OCI-LY1 (cell line): ENCODE measurements at regions not wholly inside any gene's neighbourhood (a gene's known extent, or its start where the extent isn't known, plus 50 kb on each side); places are given as distances from the start of the nearest gene placed in this dataset.

Source experiments
- H2AFZ ChIP-seq: fragments of 200-600 bp; sonication (generic), shearing (Covaris generic); 2 replicates; pipeline ENCODE4 v1.6.0; 2014; ENCODE audit warnings: antibody characterized with exemption, mild to moderate bottlenecking, low read length
- H3F3A ChIP-seq: fragments of 200-600 bp; sonication (generic), shearing (Covaris generic); 2 replicates; pipeline ENCODE4 v1.6.0; 2014; ENCODE audit warnings: mild to moderate bottlenecking, antibody characterized with exemption, low read length, moderate library complexity; ENCODE audit not compliant: insufficient read depth
- H3K27ac ChIP-seq: fragments of 200-600 bp; sonication (generic); 2 replicates; pipeline ENCODE4 v1.5.1; 2014; ENCODE audit warnings: low read length, mixed run types, mild to moderate bottlenecking, low read depth; ENCODE audit not compliant: poor library complexity, severe bottlenecking
- H3K27me3 ChIP-seq: fragments of 200-600 bp; sonication (generic); 2 replicates; pipeline ENCODE4 v1.6.0; 2014; ENCODE audit warnings: antibody characterized with exemption, mild to moderate bottlenecking, low read length, moderate library complexity; ENCODE audit not compliant: insufficient read depth
- H3K36me3 ChIP-seq: fragments of 200-600 bp; sonication (generic); 2 replicates; pipeline ENCODE4 v1.6.1; 2014; ENCODE audit warnings: mild to moderate bottlenecking, antibody characterized with exemption, low read length, moderate library complexity, mixed read lengths; ENCODE audit not compliant: insufficient read depth
- H3K4me1 ChIP-seq: fragments of 200-600 bp; sonication (generic); 2 replicates; pipeline ENCODE4 v1.5.1; 2014; ENCODE audit warnings: mild to moderate bottlenecking, low read length, moderate library complexity; ENCODE audit not compliant: insufficient read depth, severe bottlenecking
- H3K4me2 ChIP-seq: fragments of 200-600 bp; sonication (generic), shearing (Covaris generic); 2 replicates; pipeline ENCODE4 v1.6.1; 2014; ENCODE audit warnings: low read length
- H3K4me3 ChIP-seq: fragments of 200-600 bp; sonication (generic); 2 replicates; pipeline ENCODE4 v1.5.1; 2014; ENCODE audit warnings: low read length, low read depth, mild to moderate bottlenecking, mixed read lengths; ENCODE audit not compliant: poor library complexity, severe bottlenecking
- H3K79me2 ChIP-seq: fragments of 200-600 bp; shearing (Covaris generic); 2 replicates; pipeline ENCODE4 v1.6.1; 2016; ENCODE audit warnings: mixed run types, low read length, mixed read lengths; ENCODE audit not compliant: insufficient read depth
- H3K9ac ChIP-seq: fragments of 200-600 bp; sonication (generic), shearing (Covaris generic); 2 replicates; pipeline ENCODE4 v1.6.1; 2014; ENCODE audit warnings: mild to moderate bottlenecking, low read length, mixed read lengths
- H3K9me2 ChIP-seq: fragments of 200-600 bp; sonication (generic), shearing (Covaris generic); 2 replicates; pipeline ENCODE4 v1.6.1; 2014; ENCODE audit warnings: low read depth, mild to moderate bottlenecking, low read length, mixed read lengths
- H3K9me3 ChIP-seq: fragments of 200-600 bp; shearing (Covaris generic); 2 replicates; pipeline ENCODE4 v1.6.1; 2014; ENCODE audit warnings: low read length, mixed read lengths
- H4K20me1 ChIP-seq: fragments of 200-600 bp; sonication (generic), shearing (Covaris generic); 2 replicates; pipeline ENCODE4 v1.6.0; 2016; ENCODE audit warnings: mild to moderate bottlenecking, low read length; ENCODE audit not compliant: insufficient read depth
- EZH2 ChIP-seq: fragments of 200-600 bp; sonication (generic), shearing (Covaris generic); IDR thresholded peaks from 2 replicates; pipeline ENCODE4 v1.8.0; 2017; ENCODE audit warnings: borderline replicate concordance, mixed run types, mild to moderate bottlenecking, antibody characterized with exemption, low read length, moderate library complexity, mixed read lengths
- TF ChIP-seq, protein P1 (sequence below): fragments of 200-600 bp; sonication (generic), shearing (Covaris generic); IDR thresholded peaks from 2 replicates; pipeline ENCODE4 v1.5.1; 2017; ENCODE audit warnings: mild to moderate bottlenecking, antibody characterized with exemption, low read length, moderate library complexity, mixed read lengths

DNA sequence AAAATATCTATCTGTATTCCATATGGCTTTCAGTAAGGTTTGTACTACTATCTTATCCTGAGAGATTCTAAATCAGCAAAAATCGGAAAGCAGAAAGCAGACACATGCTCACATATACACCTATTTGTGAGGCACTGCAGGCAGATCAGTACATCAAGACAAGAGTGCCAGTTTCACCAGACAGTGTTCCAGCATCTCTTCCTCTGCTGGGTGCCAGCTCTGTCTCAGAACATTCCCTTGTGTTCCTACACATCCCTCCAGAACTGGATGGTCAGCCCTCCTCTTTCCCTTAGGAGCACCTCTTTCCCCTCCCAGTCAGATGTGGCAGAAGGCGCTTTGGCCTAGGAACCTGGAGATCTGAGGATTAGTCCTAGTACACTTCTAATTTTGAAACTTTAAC, 121.3 kb upstream of the IL12A start:
- TF ChIP-seq, protein P1, sequence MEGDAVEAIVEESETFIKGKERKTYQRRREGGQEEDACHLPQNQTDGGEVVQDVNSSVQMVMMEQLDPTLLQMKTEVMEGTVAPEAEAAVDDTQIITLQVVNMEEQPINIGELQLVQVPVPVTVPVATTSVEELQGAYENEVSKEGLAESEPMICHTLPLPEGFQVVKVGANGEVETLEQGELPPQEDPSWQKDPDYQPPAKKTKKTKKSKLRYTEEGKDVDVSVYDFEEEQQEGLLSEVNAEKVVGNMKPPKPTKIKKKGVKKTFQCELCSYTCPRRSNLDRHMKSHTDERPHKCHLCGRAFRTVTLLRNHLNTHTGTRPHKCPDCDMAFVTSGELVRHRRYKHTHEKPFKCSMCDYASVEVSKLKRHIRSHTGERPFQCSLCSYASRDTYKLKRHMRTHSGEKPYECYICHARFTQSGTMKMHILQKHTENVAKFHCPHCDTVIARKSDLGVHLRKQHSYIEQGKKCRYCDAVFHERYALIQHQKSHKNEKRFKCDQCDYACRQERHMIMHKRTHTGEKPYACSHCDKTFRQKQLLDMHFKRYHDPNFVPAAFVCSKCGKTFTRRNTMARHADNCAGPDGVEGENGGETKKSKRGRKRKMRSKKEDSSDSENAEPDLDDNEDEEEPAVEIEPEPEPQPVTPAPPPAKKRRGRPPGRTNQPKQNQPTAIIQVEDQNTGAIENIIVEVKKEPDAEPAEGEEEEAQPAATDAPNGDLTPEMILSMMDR = no peak
- no peak for TF ChIP-seq EZH2
- no peaks in the 10 kb centered on the region for H4K20me1 ChIP-seq
- no peaks in the 10 kb centered on the region for H3K9me3 ChIP-seq

DNA sequence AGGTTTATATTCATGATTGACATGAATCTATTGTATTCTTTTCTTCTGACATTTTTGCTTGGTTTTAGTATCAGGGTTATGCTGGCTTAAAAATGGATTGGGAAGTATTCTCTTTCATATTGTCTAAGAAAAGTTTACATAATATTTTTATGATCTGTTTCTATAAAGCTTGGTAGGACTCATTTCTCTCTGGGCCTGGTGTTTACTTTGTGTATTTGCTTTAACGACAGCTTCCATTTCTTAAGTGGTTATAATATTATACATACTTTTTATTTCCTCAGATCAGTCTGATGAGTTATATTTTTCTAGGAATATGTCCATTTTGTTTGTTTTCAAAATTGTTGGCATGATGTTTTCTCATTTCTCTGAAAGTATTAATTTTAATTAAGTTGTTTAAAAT, 117.9 kb upstream of the IL12A start:
- Histone ChIP-seq H3K9me2 (no peaks in the 10 kb centered on the region), H2AFZ (no peak overlapping the region), H4K20me1 (no peaks in the 10 kb centered on the region), H3K27ac (no peak overlapping the region), H3K36me3 (no peaks in the 10 kb centered on the region), H3K9me3 (no peaks in the 10 kb centered on the region), H3K79me2 (no peaks in the 10 kb centered on the region), H3K4me3 (no peak overlapping the region), H3F3A (no peaks in the 10 kb centered on the region), H3K27me3 (no peaks in the 10 kb centered on the region), H3K9ac (no peak overlapping the region), H3K4me2 (no peak overlapping the region), H3K4me1 (no peaks in the 10 kb centered on the region)
- TF ChIP-seq EZH2 = no peak
- TF ChIP-seq, protein P1 = no peak

More for the DNA sequence above, 121.3 kb upstream of the IL12A start:
- Histone ChIP-seq H3K4me1 (no peaks in the 10 kb centered on the region), H3K27ac (no peak overlapping the region), H2AFZ (no peak overlapping the region), H3K4me2 (no peak overlapping the region), H3K36me3 (no peaks in the 10 kb centered on the region), H3F3A (no peaks in the 10 kb centered on the region), H3K79me2 (no peaks in the 10 kb centered on the region), H3K9me2 (no peaks in the 10 kb centered on the region), H3K4me3 (no peak overlapping the region), H3K27me3 (no peaks in the 10 kb centered on the region), H3K9ac (no peak overlapping the region)

DNA sequence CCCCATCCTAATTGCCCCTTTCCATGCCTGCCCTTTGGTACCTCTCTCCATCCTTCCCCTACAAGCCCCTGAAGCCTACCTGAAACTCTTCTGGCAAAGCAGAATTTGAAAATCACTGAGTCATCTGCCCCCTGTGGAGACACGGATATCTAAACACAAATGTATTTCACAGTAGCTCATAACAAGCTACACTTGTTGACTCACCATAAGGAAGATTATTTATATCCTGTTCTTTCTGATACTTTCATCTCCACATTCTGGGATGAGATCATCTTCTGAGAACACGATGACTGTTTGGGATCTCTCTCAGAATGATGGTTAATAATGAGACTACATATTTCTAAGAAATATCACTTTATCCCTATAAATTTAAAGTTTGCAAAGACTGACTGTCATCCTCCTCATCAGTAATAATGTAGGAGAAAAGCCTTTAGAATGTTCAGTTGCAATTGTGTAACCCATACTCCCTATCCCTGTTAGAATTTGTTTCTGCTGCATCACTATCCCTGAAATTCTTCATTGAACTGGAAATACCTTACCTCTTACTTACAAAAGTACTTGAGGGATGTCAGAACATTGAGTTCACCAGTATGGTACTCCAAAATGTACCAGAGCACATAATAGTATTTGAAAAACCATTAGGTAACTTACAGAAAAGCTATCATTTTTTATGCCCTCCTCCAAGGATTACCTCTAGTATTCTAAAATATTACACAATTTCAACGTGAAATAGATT, 116.1 kb upstream of the IL12A start:
- Histone ChIP-seq H2AFZ (no peak overlapping the region), H3K79me2 (no peaks in the 10 kb centered on the region), H3K4me3 (no peak overlapping the region), H4K20me1 (no peaks in the 10 kb centered on the region), H3K9me3 (no peaks in the 10 kb centered on the region), H3K36me3 (no peaks in the 10 kb centered on the region), H3K27me3 (no peaks in the 10 kb centered on the region), H3F3A (no peaks in the 10 kb centered on the region), H3K4me1 (no peaks in the 10 kb centered on the region), H3K27ac (no peak overlapping the region), H3K4me2 (no peak overlapping the region), H3K9me2 (no peaks in the 10 kb centered on the region), H3K9ac (no peak overlapping the region)
- TF ChIP-seq EZH2 = no peak
- TF ChIP-seq, protein P1 = no peak
